ENCODE measurements at regions not wholly inside any gene's neighbourhood (a gene's known extent, or its start where the extent isn't known, plus 50 kb on each side); places are given as distances from the start of the nearest gene placed in this dataset.

DNA sequence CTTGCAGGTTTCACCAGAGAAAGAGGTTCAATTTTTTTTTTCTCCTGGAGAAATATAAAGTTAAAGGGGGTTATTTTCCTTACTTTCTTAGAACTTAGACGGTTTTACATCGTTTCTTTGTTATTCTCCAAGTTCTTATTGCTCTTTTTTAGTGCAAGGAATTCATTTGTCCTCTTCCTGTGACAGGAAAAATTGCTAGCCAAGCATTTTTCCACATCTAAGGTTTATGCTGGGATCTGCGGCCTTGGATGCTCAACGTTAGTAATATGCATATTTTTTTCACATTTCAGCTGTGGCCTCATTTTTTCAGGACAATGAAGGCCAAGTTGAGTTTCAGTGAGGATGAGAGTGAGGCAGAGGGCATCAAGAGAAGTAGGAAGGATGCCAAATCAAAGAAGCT is 948.9 kb downstream of the PCDH19 start:
- H3K36me3 ChIP-seq (ENCODE audit: control insufficient read depth in 2 of 2, extremely low read depth in 1 of 2, insufficient read depth in 2 of 2, low read length in 2 of 2): no peaks in the 10 kb centered on the region
- no peak overlapping the region for H3K4me2 ChIP-seq (ENCODE audit: control insufficient read depth, extremely low read depth, insufficient read depth, low read depth, low read length)
- no peak for TF ChIP-seq EZH2 (IDR thresholded peaks at IDR 0.05; ENCODE audit: low read length)
- H3K9me3 ChIP-seq (ENCODE audit: control insufficient read depth, low read depth, low read length): no peaks in the 10 kb centered on the region
- H3K27me3 ChIP-seq (ENCODE audit: control insufficient read depth, extremely low read depth, insufficient read depth, low read length): no peaks in the 10 kb centered on the region
- FAIRE-seq: no peak
- dilution Hi-C loops (cut with MboI; ENCODE audit: extremely low pct_ligation_motif_present, low sequenced_read_pairs): no loop called here
- H2AFZ ChIP-seq (ENCODE audit: control insufficient read depth, low read length): no peak overlapping the region
- H4K20me1 ChIP-seq (ENCODE audit: control insufficient read depth, extremely low read depth, insufficient read depth, low read length): no peaks in the 10 kb centered on the region
- DNase-seq (ENCODE audit: low read depth, low spot score): no peak
- H3K27ac ChIP-seq (ENCODE audit: control insufficient read depth, insufficient read depth, low read length): no peak overlapping the region
- no peak overlapping the region for H3K9ac ChIP-seq (ENCODE audit: control insufficient read depth, extremely low read depth, insufficient read depth, low read length)
- H3K4me1 ChIP-seq (ENCODE audit: control insufficient read depth, extremely low read depth, insufficient read depth, low read length): no peaks in the 10 kb centered on the region
- H3K9me1 ChIP-seq (ENCODE audit: control insufficient read depth, extremely low read depth, insufficient read depth, low read length): no peaks in the 10 kb centered on the region
- H3K4me3 ChIP-seq (ENCODE audit: control insufficient read depth in 2 of 3, extremely low read depth in 1 of 3, insufficient read depth in 2 of 3, low read depth in 1 of 3, low read length in 3 of 3): no peak overlapping the region
- H3K79me2 ChIP-seq (ENCODE audit: control insufficient read depth, insufficient read depth, low read length): no peaks in the 10 kb centered on the region

DNA sequence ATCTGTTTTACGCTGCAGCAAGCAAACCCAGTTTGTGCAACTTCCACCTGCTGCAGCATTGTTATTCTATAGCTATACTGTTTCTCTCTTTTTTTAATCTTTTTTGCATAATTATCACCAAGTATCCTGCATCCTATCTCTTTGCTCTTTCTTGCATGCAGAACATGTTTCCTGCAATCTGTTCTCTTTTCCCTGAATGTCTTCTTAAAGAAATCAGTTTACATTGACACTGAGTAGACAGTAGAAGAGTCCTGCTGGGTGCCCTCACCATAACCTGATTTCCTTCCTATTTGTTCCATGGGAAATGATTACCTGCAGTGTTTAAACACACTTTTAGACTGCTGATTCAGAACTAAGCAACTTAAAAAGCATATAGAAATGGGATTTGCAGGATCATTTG is 964.7 kb downstream of the PCDH19 start:
- H4K20me1 ChIP-seq (ENCODE audit: control insufficient read depth, extremely low read depth, insufficient read depth, low read length): no peaks in the 10 kb centered on the region
- no peaks in the 10 kb centered on the region for H3K4me1 ChIP-seq (ENCODE audit: control insufficient read depth, extremely low read depth, insufficient read depth, low read length)
- no peak overlapping the region for H3K4me3 ChIP-seq (ENCODE audit: control insufficient read depth in 2 of 3, extremely low read depth in 1 of 3, insufficient read depth in 2 of 3, low read depth in 1 of 3, low read length in 3 of 3)
- FAIRE-seq (no peak), DNase-seq (ENCODE audit: low read depth, low spot score) (no peak)
- TF ChIP-seq, protein P1, sequence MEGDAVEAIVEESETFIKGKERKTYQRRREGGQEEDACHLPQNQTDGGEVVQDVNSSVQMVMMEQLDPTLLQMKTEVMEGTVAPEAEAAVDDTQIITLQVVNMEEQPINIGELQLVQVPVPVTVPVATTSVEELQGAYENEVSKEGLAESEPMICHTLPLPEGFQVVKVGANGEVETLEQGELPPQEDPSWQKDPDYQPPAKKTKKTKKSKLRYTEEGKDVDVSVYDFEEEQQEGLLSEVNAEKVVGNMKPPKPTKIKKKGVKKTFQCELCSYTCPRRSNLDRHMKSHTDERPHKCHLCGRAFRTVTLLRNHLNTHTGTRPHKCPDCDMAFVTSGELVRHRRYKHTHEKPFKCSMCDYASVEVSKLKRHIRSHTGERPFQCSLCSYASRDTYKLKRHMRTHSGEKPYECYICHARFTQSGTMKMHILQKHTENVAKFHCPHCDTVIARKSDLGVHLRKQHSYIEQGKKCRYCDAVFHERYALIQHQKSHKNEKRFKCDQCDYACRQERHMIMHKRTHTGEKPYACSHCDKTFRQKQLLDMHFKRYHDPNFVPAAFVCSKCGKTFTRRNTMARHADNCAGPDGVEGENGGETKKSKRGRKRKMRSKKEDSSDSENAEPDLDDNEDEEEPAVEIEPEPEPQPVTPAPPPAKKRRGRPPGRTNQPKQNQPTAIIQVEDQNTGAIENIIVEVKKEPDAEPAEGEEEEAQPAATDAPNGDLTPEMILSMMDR (optimal IDR thresholded peaks at IDR 0.05 in 1 of 3, IDR thresholded peaks at IDR 0.05 in 1 of 3, conservative IDR thresholded peaks at IDR 0.05 in 1 of 3; ENCODE audit: extremely low read depth in 1 of 3, insufficient read depth in 2 of 3, low read length in 3 of 3): no peak
- TF ChIP-seq EZH2 (IDR thresholded peaks at IDR 0.05; ENCODE audit: low read length): no peak
- no peak overlapping the region for H2AFZ ChIP-seq (ENCODE audit: control insufficient read depth, low read length)
- no peaks in the 10 kb centered on the region for H3K36me3 ChIP-seq (ENCODE audit: control insufficient read depth in 2 of 2, extremely low read depth in 1 of 2, insufficient read depth in 2 of 2, low read length in 2 of 2)
- no peak overlapping the region for H3K27ac ChIP-seq (ENCODE audit: control insufficient read depth, insufficient read depth, low read length)
- H3K9me1 ChIP-seq (ENCODE audit: control insufficient read depth, extremely low read depth, insufficient read depth, low read length): no peaks in the 10 kb centered on the region
- no peaks in the 10 kb centered on the region for H3K79me2 ChIP-seq (ENCODE audit: control insufficient read depth, insufficient read depth, low read length)
- no peaks in the 10 kb centered on the region for H3K9me3 ChIP-seq (ENCODE audit: control insufficient read depth, low read depth, low read length)
- dilution Hi-C loops (cut with MboI; ENCODE audit: extremely low pct_ligation_motif_present, low sequenced_read_pairs): no loop called here
- H3K27me3 ChIP-seq (ENCODE audit: control insufficient read depth, extremely low read depth, insufficient read depth, low read length): no peaks in the 10 kb centered on the region
- no peak overlapping the region for H3K4me2 ChIP-seq (ENCODE audit: control insufficient read depth, extremely low read depth, insufficient read depth, low read depth, low read length)
- no peak overlapping the region for H3K9ac ChIP-seq (ENCODE audit: control insufficient read depth, extremely low read depth, insufficient read depth, low read length)

DNA sequence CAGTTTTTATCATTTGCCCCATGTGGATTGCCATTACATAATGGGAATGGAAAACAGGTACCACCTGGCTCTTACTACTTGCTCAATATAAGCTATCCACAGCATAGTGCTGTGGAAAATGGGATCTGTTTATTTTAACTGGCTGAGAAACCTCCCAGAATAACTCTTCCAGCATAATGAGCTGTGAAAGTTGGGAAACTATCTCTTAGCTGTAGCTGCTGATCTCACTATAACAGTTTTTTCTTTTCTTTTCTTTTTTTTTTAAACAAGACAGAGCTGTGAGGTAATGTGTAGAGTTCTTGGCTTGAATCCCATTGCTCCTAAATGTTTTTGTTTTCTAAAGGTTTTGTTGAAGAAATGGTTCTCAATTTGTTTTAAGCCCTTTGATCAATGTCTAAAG is 988.3 kb downstream of the PCDH19 start:
- dilution Hi-C loops (cut with MboI; ENCODE audit: extremely low pct_ligation_motif_present, low sequenced_read_pairs): no loop called here
- Histone ChIP-seq H3K27ac (ENCODE audit: control insufficient read depth, insufficient read depth, low read length) (no peak overlapping the region), H4K20me1 (ENCODE audit: control insufficient read depth, extremely low read depth, insufficient read depth, low read length) (no peaks in the 10 kb centered on the region), H2AFZ (ENCODE audit: control insufficient read depth, low read length) (no peak overlapping the region), H3K9me1 (ENCODE audit: control insufficient read depth, extremely low read depth, insufficient read depth, low read length) (no peaks in the 10 kb centered on the region), H3K79me2 (ENCODE audit: control insufficient read depth, insufficient read depth, low read length) (no peaks in the 10 kb centered on the region), H3K9ac (ENCODE audit: control insufficient read depth, extremely low read depth, insufficient read depth, low read length) (no peak overlapping the region), H3K4me3 (ENCODE audit: control insufficient read depth in 2 of 3, extremely low read depth in 1 of 3, insufficient read depth in 2 of 3, low read depth in 1 of 3, low read length in 3 of 3) (no peak overlapping the region), H3K4me2 (ENCODE audit: control insufficient read depth, extremely low read depth, insufficient read depth, low read depth, low read length) (no peak overlapping the region), H3K9me3 (ENCODE audit: control insufficient read depth, low read depth, low read length) (no peaks in the 10 kb centered on the region), H3K4me1 (ENCODE audit: control insufficient read depth, extremely low read depth, insufficient read depth, low read length) (no peaks in the 10 kb centered on the region), H3K27me3 (ENCODE audit: control insufficient read depth, extremely low read depth, insufficient read depth, low read length) (no peaks in the 10 kb centered on the region), H3K36me3 (ENCODE audit: control insufficient read depth in 2 of 2, extremely low read depth in 1 of 2, insufficient read depth in 2 of 2, low read length in 2 of 2) (no peaks in the 10 kb centered on the region)
- DNase-seq (ENCODE audit: low read depth, low spot score) (no peak), FAIRE-seq (no peak)
- no peak for TF ChIP-seq EZH2 (IDR thresholded peaks at IDR 0.05; ENCODE audit: low read length)
- TF ChIP-seq, protein P1 (optimal IDR thresholded peaks at IDR 0.05 in 1 of 3, IDR thresholded peaks at IDR 0.05 in 1 of 3, conservative IDR thresholded peaks at IDR 0.05 in 1 of 3; ENCODE audit: extremely low read depth in 1 of 3, insufficient read depth in 2 of 3, low read length in 3 of 3): no peak

All from keratinocyte (primary cell).